WTC11 (cell line): ENCODE measurements at regions not wholly inside any gene's neighbourhood (a gene's known extent, or its start where the extent isn't known, plus 50 kb on each side); places are given as distances from the start of the nearest gene placed in this dataset.

Experiments used
- ATAC-seq: fragments of 200-7000 bp; cut with Tn5 transposase; 2 replicates; pipeline ENCODE4 v1.10.0; 2021; ENCODE audit warnings: mild to moderate bottlenecking, moderate library complexity
- CTCF ChIA-PET: fragments of 300-600 bp; sonication (Branson Sonifier 250); formaldehyde crosslinking; loops from one replicate; lab custom pipeline; 2021; ENCODE audit warnings: antibody characterized with exemption; lab: Charles Lee
- POLR2A ChIA-PET: fragments of 350-600 bp; sonication (Branson Sonifier 250); formaldehyde crosslinking; loops from one replicate; lab custom pipeline; 2021; ENCODE audit warnings: antibody characterized with exemption; lab: Charles Lee
- DNase-seq: peaks from one replicate; pipeline ENCODE4 v3.0.0; 2021; ENCODE audit warnings: low spot score
- H3K27ac Mint-ChIP-seq: 2 replicates; pipeline ENCODE4 v1.8.0; 2021; ENCODE audit warnings: mixed read lengths
- H3K27me3 Mint-ChIP-seq: 2 replicates; pipeline ENCODE4 v1.8.0; 2021; ENCODE audit warnings: low read depth, mild to moderate bottlenecking, moderate library complexity, mixed read lengths
- H3K36me3 Mint-ChIP-seq: 2 replicates; pipeline ENCODE4 v1.8.0; 2021; ENCODE audit warnings: mixed read lengths
- H3K4me1 Mint-ChIP-seq: 2 replicates; pipeline ENCODE4 v1.8.0; 2022; ENCODE audit warnings: mixed read lengths
- H3K4me3 Mint-ChIP-seq: 2 replicates; pipeline ENCODE4 v1.8.0; 2021; ENCODE audit warnings: mild to moderate bottlenecking, moderate library complexity, mixed read lengths
- H3K9me3 Mint-ChIP-seq: 2 replicates; pipeline ENCODE4 v1.8.0; 2021; ENCODE audit warnings: mixed read lengths
- EMX1 ChIP-seq: fragments of 250-450 bp; sonication (Bioruptor Pico); IDR thresholded peaks from 2 replicates; pipeline ENCODE4 v1.8.0; 2021; ENCODE audit warnings: mild to moderate bottlenecking
- FOXJ3 ChIP-seq: sonication (generic); formaldehyde crosslinking; IDR thresholded peaks from 2 replicates; pipeline ENCODE4 v1.9.0; 2021; ENCODE audit warnings: missing genetic modification reagents, mild to moderate bottlenecking, borderline replicate concordance
- FOXP1 ChIP-seq: sonication (generic); formaldehyde crosslinking; IDR thresholded peaks from 2 replicates; pipeline ENCODE4 v1.8.0; 2022; ENCODE audit warnings: missing genetic modification reagents, mild to moderate bottlenecking, moderate library complexity, borderline replicate concordance
- GABPB1 ChIP-seq: sonication (generic); formaldehyde crosslinking; IDR thresholded peaks from 2 replicates; pipeline ENCODE4 v1.8.1; 2023; ENCODE audit warnings: mild to moderate bottlenecking, missing genetic modification reagents
- GRHL2 ChIP-seq: fragments of 250-450 bp; sonication (Bioruptor Pico); IDR thresholded peaks from 2 replicates; pipeline ENCODE4 v1.8.0; 2022; ENCODE audit warnings: mild to moderate bottlenecking, moderate library complexity; ENCODE audit not compliant: insufficient replicate concordance, severe bottlenecking
- GTF2I ChIP-seq: fragments of 250-450 bp; sonication (Bioruptor Pico); conservative IDR thresholded peaks from 2 replicates; pipeline ENCODE4 v1.4.0; 2021; ENCODE audit warnings: mild to moderate bottlenecking
- JAZF1 ChIP-seq: fragments of 250-450 bp; sonication (Bioruptor Pico); IDR thresholded peaks from 2 replicates; pipeline ENCODE4 v1.9.0; 2021; ENCODE audit warnings: moderate library complexity, mild to moderate bottlenecking, inconsistent platforms
- JUN ChIP-seq: sonication (generic); formaldehyde crosslinking; IDR thresholded peaks from 2 replicates; pipeline ENCODE4 v1.8.0; 2023; ENCODE audit warnings: mild to moderate bottlenecking, missing genetic modification reagents
- KAT7 ChIP-seq: sonication (generic); formaldehyde crosslinking; IDR thresholded peaks from 2 replicates; pipeline ENCODE4 v1.8.1; 2023; ENCODE audit warnings: missing genetic modification reagents, mild to moderate bottlenecking, borderline replicate concordance
- NFATC4 ChIP-seq: fragments of 250-450 bp; sonication (Bioruptor Pico); IDR thresholded peaks from 2 replicates; pipeline ENCODE4 v1.9.0; 2021; ENCODE audit warnings: mild to moderate bottlenecking
- NFYB ChIP-seq: sonication (generic); formaldehyde crosslinking; conservative IDR thresholded peaks from 2 replicates; pipeline ENCODE4 v1.8.0; 2022; ENCODE audit warnings: low read depth, missing genetic modification reagents
- NR1H2 ChIP-seq: sonication (generic); formaldehyde crosslinking; IDR thresholded peaks from 2 replicates; pipeline ENCODE4 v1.9.0; 2021; ENCODE audit warnings: mild to moderate bottlenecking, moderate library complexity, missing genetic modification reagents
- OVOL2 ChIP-seq: fragments of 250-450 bp; sonication (Bioruptor Pico); IDR thresholded peaks from 2 replicates; pipeline ENCODE4 v1.9.0; 2021; ENCODE audit warnings: mild to moderate bottlenecking, borderline replicate concordance
- PRRX2 ChIP-seq: fragments of 250-450 bp; sonication (Bioruptor Pico); IDR thresholded peaks from 2 replicates; pipeline ENCODE4 v1.8.0; 2021; ENCODE audit warnings: mild to moderate bottlenecking
- RELA ChIP-seq: sonication (generic); formaldehyde crosslinking; IDR thresholded peaks from 2 replicates; pipeline ENCODE4 v1.8.1; 2022; ENCODE audit warnings: missing genetic modification reagents, mild to moderate bottlenecking, borderline replicate concordance
- SOX15 ChIP-seq: fragments of 250-450 bp; sonication (Bioruptor Pico); IDR thresholded peaks from 2 replicates; pipeline ENCODE4 v1.9.0; 2021; ENCODE audit warnings: mild to moderate bottlenecking
- TCF7 ChIP-seq: sonication (generic); formaldehyde crosslinking; IDR thresholded peaks from 2 replicates; pipeline ENCODE4 v1.8.0; 2022; ENCODE audit warnings: mild to moderate bottlenecking, low read depth, missing genetic modification reagents, moderate library complexity
- ZBTB21 ChIP-seq: sonication (generic); formaldehyde crosslinking; IDR thresholded peaks from 2 replicates; pipeline ENCODE4 v1.8.1; 2023; ENCODE audit warnings: mild to moderate bottlenecking, missing genetic modification reagents, borderline replicate concordance
- ZNF232 ChIP-seq: sonication (generic); formaldehyde crosslinking; IDR thresholded peaks from 2 replicates; pipeline ENCODE4 v1.8.0; 2022; ENCODE audit warnings: mild to moderate bottlenecking, missing genetic modification reagents
- ZNF416 ChIP-seq: fragments of 250-450 bp; sonication (Bioruptor Pico); IDR thresholded peaks from 2 replicates; pipeline ENCODE4 v1.9.0; 2021; ENCODE audit warnings: mild to moderate bottlenecking, inconsistent platforms
- TF ChIP-seq, protein P1 (sequence below): sonication (generic); formaldehyde crosslinking; IDR thresholded peaks from 2 replicates; pipeline ENCODE4 v1.8.1; 2023; ENCODE audit warnings: mild to moderate bottlenecking, moderate library complexity, missing genetic modification reagents
- TF ChIP-seq, protein P2 (sequence below): sonication (generic); formaldehyde crosslinking; IDR thresholded peaks from 2 replicates; pipeline ENCODE4 v1.8.1; 2022; ENCODE audit warnings: low read depth, mild to moderate bottlenecking, moderate library complexity, missing genetic modification reagents, borderline replicate concordance
- TF ChIP-seq, protein P3 (sequence below): sonication (generic); formaldehyde crosslinking; IDR thresholded peaks from 2 replicates; pipeline ENCODE4 v1.8.0; 2022; ENCODE audit warnings: mild to moderate bottlenecking, missing genetic modification reagents
- TF ChIP-seq, protein P4 (sequence below): sonication (generic); formaldehyde crosslinking; IDR thresholded peaks from 2 replicates; pipeline ENCODE4 v1.8.0; 2023; ENCODE audit warnings: mild to moderate bottlenecking, missing genetic modification reagents
- TF ChIP-seq, protein P5 (sequence below): sonication (generic); formaldehyde crosslinking; IDR thresholded peaks from 2 replicates; pipeline ENCODE4 v1.8.1; 2023; ENCODE audit warnings: mild to moderate bottlenecking, missing genetic modification reagents, moderate library complexity
- TF ChIP-seq, protein P6 (sequence below): fragments of 250-450 bp; sonication (Bioruptor Pico); conservative IDR thresholded peaks from 2 replicates; pipeline ENCODE4 v1.9.0; 2021; ENCODE audit warnings: mild to moderate bottlenecking

DNA sequence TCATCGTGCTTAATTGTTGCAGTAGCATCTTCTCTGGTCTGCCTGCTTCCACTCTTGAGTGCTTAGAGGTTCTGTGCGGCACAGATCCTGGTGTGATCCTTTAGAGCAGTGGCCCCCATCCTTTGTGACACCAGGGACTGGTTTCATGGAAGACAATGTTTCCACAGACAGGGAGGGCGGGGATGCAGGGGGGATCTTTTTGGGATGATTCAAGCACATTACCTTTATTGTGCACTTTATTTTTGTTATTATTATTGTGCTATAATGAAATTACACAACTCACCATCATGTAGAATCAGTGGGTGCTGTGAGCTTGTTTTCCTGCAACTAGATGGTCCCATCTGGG, 76.8 kb upstream of the SHANK2 start:
- CTCF ChIA-PET, result interaction anchor here (0.7 kb wide), 1 partner anchor 76 kb away, joined by 3 read pairs; no protein-coding TSS in a partner anchor
- peaks cover 25% of the 10 kb centered on the region for H3K27me3 Mint-ChIP-seq
- H3K4me3 Mint-ChIP-seq, result no peak overlapping the region
- peaks cover 34% of the 10 kb centered on the region for H3K9me3 Mint-ChIP-seq
- H3K4me1 Mint-ChIP-seq, result no peaks in the 10 kb centered on the region
- peaks cover 20% of the 10 kb centered on the region for H3K36me3 Mint-ChIP-seq
- no peak for DNase-seq
- H3K27ac Mint-ChIP-seq, result no peak overlapping the region
- no peak for ATAC-seq
- POLR2A ChIA-PET, result no interaction called here
- TF ChIP-seq SOX15 (CRISPR knock-in tag) (no peak), JUN (CRISPR knock-in tag) (no peak), JAZF1 (CRISPR knock-in tag) (no peak), ZNF416 (CRISPR knock-in tag) (no peak), FOXJ3 (CRISPR knock-in tag) (no peak), TCF7 (CRISPR knock-in tag) (no peak), RELA (CRISPR knock-in tag) (no peak), FOXP1 (CRISPR knock-in tag) (no peak)
- TF ChIP-seq, protein P1, sequence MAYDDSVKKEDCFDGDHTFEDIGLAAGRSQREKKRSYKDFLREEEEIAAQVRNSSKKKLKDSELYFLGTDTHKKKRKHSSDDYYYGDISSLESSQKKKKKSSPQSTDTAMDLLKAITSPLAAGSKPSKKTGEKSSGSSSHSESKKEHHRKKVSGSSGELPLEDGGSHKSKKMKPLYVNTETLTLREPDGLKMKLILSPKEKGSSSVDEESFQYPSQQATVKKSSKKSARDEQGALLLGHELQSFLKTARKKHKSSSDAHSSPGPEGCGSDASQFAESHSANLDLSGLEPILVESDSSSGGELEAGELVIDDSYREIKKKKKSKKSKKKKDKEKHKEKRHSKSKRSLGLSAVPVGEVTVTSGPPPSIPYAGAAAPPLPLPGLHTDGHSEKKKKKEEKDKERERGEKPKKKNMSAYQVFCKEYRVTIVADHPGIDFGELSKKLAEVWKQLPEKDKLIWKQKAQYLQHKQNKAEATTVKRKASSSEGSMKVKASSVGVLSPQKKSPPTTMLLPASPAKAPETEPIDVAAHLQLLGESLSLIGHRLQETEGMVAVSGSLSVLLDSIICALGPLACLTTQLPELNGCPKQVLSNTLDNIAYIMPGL (CRISPR knock-in tag), result no peak
- TF ChIP-seq, protein P2, sequence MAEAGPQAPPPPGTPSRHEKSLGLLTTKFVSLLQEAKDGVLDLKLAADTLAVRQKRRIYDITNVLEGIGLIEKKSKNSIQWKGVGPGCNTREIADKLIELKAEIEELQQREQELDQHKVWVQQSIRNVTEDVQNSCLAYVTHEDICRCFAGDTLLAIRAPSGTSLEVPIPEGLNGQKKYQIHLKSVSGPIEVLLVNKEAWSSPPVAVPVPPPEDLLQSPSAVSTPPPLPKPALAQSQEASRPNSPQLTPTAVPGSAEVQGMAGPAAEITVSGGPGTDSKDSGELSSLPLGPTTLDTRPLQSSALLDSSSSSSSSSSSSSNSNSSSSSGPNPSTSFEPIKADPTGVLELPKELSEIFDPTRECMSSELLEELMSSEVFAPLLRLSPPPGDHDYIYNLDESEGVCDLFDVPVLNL (CRISPR knock-in tag), result no peak

DNA sequence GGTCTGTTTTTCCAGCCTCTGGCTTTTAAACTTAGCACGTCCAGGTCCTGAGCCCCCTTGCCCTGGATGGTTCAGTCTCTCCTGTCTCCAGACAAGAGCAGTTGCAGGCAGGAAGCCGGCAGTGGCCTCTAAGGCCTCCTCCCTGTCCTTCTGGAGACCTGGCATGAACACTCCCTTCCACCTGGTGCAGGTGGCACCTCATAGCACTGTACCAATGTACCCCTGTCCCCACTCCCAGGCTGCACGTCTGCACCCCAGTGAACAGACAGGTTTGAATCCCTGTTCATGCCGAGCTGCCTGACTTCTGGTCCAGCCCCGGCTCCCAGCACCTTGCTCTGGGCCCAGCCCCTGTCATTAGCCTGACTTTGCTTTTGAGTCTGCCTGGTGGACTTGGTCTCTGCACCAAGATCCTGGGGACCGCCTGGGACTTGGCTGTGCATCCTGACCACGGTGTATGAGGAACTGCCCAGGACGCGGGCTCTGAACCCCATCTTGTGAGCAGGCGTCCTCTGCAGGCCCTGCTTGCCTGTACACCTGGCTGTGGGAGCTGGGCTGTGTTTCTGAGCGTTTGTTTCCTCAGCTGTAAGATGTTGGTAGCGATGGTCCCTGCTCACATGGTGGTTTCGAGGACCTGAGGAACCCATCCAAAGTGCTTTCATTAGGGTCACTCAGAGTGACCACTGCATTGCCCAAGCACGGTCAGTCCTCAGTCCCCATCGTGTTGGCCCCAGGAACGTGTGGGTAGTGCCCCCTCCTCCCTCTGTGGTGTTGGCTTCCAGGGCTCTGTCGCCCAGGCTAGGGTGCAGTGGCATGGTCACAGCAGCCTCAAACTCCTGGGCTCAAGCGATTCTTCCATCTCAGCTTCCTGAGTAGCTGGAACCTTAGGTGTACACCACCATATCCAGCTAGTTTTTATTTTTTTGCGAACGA, 75.0 kb upstream of the SHANK2 start:
- peaks cover 18% of the 10 kb centered on the region for H3K9me3 Mint-ChIP-seq
- CTCF ChIA-PET, result no interaction called here
- no peak for ATAC-seq
- no peak overlapping the region for H3K27ac Mint-ChIP-seq
- peaks cover 6% of the 10 kb centered on the region for H3K36me3 Mint-ChIP-seq
- no peak for DNase-seq
- POLR2A ChIA-PET, result no interaction called here
- peaks cover 13% of the 10 kb centered on the region for H3K27me3 Mint-ChIP-seq
- no peak overlapping the region for H3K4me3 Mint-ChIP-seq
- no peaks in the 10 kb centered on the region for H3K4me1 Mint-ChIP-seq
- TF ChIP-seq, protein P3, sequence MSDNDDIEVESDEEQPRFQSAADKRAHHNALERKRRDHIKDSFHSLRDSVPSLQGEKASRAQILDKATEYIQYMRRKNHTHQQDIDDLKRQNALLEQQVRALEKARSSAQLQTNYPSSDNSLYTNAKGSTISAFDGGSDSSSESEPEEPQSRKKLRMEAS (CRISPR knock-in tag), result no peak
- no peak for TF ChIP-seq ZBTB21 (CRISPR knock-in tag)
- no peak for TF ChIP-seq ZNF232 (CRISPR knock-in tag)
- no peak for TF ChIP-seq OVOL2 (CRISPR knock-in tag)
- no peak for TF ChIP-seq JAZF1 (CRISPR knock-in tag)
- no peak for TF ChIP-seq NR1H2
- no peak for TF ChIP-seq PRRX2
- TF ChIP-seq GTF2I (CRISPR knock-in tag), result no peak
- TF ChIP-seq, protein P4, sequence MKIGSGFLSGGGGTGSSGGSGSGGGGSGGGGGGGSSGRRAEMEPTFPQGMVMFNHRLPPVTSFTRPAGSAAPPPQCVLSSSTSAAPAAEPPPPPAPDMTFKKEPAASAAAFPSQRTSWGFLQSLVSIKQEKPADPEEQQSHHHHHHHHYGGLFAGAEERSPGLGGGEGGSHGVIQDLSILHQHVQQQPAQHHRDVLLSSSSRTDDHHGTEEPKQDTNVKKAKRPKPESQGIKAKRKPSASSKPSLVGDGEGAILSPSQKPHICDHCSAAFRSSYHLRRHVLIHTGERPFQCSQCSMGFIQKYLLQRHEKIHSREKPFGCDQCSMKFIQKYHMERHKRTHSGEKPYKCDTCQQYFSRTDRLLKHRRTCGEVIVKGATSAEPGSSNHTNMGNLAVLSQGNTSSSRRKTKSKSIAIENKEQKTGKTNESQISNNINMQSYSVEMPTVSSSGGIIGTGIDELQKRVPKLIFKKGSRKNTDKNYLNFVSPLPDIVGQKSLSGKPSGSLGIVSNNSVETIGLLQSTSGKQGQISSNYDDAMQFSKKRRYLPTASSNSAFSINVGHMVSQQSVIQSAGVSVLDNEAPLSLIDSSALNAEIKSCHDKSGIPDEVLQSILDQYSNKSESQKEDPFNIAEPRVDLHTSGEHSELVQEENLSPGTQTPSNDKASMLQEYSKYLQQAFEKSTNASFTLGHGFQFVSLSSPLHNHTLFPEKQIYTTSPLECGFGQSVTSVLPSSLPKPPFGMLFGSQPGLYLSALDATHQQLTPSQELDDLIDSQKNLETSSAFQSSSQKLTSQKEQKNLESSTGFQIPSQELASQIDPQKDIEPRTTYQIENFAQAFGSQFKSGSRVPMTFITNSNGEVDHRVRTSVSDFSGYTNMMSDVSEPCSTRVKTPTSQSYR (CRISPR knock-in tag), result no peak
- TF ChIP-seq NFYB (CRISPR knock-in tag), result no peak
- TF ChIP-seq FOXJ3 (CRISPR knock-in tag), result no peak
- TF ChIP-seq KAT7, result no peak
- TF ChIP-seq, protein P5, sequence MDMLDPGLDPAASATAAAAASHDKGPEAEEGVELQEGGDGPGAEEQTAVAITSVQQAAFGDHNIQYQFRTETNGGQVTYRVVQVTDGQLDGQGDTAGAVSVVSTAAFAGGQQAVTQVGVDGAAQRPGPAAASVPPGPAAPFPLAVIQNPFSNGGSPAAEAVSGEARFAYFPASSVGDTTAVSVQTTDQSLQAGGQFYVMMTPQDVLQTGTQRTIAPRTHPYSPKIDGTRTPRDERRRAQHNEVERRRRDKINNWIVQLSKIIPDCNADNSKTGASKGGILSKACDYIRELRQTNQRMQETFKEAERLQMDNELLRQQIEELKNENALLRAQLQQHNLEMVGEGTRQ (CRISPR knock-in tag), result no peak
- TF ChIP-seq, protein P6, sequence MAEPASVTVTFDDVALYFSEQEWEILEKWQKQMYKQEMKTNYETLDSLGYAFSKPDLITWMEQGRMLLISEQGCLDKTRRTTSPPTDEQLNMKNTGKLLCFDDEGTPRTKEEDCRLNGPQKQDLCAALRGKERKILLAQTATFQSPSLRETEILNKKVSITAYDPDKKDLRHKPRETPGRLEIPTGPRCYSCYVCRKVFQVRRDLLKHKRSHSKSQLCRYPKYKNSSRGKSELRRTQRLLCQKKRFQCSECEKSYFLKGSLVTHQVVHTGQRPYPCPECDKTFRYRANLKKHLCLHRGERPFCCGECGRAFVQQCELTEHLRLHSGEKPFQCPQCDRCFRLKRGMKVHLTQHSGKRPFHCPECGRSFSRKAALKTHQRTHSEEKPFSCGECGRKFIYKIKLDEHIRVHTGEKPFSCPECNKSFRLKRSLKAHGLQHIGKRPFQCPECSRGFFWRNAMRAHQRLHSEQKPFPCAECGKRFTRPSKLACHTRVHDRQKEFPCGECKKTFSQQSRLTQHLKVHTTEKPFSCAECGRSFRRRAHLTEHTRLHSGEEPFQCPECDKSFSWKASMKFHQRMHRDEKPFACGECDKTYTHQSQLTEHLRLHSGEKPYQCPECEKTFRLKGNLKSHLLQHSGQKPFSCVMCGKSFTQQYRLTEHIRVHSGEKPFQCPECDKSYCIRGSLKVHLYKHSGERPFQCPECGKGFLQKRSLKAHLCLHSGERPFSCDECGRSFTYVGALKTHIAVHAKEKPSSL (CRISPR knock-in tag), result no peak
- no peak for TF ChIP-seq GABPB1 (CRISPR knock-in tag)
- no peak for TF ChIP-seq NFATC4 (CRISPR knock-in tag)
- no peak for TF ChIP-seq GRHL2 (CRISPR knock-in tag)
- TF ChIP-seq EMX1 (CRISPR knock-in tag), result no peak
